Upper lobe of right lung (tissue), 1 donor: ENCODE measurements at regions not wholly inside any gene's neighbourhood (a gene's known extent, or its start where the extent isn't known, plus 50 kb on each side); places are given as distances from the start of the nearest gene placed in this dataset.

Experiments used
- ATAC-seq: fragments of 200-7000 bp; cut with Tn5 transposase; one replicate; pipeline ENCODE4 v1.9.1; 2020; ENCODE audit warnings: mild to moderate bottlenecking, moderate library complexity
- DNase-seq: peaks from one replicate; pipeline ENCODE4 v3.0.0-alpha.2; 2020
- H3K27ac ChIP-seq: fragments of 200-600 bp; one replicate; pipeline ENCODE4 v1.8.0; 2022
- H3K27me3 ChIP-seq: fragments of 200-600 bp; one replicate; pipeline ENCODE4 v1.8.0; 2022; ENCODE audit warnings: mild to moderate bottlenecking
- H3K36me3 ChIP-seq: fragments of 200-600 bp; one replicate; pipeline ENCODE4 v1.8.0; 2022
- H3K4me1 ChIP-seq: fragments of 200-600 bp; one replicate; pipeline ENCODE4 v1.8.0; 2022
- H3K4me3 ChIP-seq: fragments of 200-600 bp; one replicate; pipeline ENCODE4 v1.8.0; 2022; ENCODE audit warnings: mild to moderate bottlenecking
- H3K9me3 ChIP-seq: fragments of 200-600 bp; one replicate; pipeline ENCODE4 v1.8.0; 2022
- intact Hi-C: fragments of 100-400 bp; cut with DNase I; formaldehyde crosslinking; loops from one replicate; pipeline ENCODE4 v1.11.0; 2022
- TF ChIP-seq, protein P1 (sequence below): fragments of 200-600 bp; IDR thresholded peaks from one replicate; pipeline ENCODE4 v1.8.0; 2022; ENCODE audit warnings: antibody characterized with exemption
- donor health status: DM: no; HTN: yes; CAD: no; lungs with severe emphysema.

DNA sequence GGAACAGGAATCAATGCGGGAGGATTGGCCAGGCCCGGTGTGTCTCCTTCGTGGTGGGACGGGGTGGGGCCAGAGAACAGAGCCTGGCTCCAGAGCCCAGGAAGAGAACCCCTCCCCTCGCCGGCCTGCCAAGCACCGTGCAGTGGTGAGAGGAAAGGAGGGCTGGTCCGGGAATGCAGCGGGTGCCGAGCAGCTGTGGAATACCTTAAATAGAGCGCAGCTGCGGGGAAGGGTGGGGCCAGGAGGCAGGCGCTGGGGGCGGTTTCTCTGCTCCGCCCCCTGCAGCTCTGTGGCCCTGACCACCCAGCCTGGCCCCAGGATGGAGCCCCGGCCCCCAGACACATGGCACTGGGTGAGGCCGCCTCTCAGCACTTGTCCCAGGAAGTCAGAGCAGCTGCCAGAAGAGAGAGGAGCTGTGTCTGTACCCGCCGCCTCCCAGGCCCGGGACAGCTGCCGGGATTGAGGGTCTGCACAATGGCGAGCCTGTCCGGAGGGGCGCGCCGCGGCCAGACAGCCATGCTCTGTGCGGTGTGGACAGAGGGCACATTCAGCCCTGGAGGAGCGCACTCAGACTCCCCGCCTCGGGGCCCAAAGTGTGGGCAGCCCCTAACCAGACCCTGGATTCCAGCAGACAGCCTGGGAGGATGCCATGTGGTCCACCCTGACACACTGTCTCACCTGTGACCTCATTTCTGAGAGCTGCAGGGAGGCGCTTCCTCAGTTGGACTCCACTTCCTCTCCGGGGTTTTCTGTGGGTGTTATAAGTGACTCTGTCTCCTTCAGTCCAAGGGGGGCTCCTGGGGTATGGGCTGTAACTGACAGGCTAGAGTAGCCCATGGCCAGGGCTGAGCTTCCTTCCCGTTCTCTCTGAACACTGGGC lies 268.8 kb downstream of the SEC14L1 start:
- peak; percentile 72 for ATAC-seq
- TF ChIP-seq, protein P1, sequence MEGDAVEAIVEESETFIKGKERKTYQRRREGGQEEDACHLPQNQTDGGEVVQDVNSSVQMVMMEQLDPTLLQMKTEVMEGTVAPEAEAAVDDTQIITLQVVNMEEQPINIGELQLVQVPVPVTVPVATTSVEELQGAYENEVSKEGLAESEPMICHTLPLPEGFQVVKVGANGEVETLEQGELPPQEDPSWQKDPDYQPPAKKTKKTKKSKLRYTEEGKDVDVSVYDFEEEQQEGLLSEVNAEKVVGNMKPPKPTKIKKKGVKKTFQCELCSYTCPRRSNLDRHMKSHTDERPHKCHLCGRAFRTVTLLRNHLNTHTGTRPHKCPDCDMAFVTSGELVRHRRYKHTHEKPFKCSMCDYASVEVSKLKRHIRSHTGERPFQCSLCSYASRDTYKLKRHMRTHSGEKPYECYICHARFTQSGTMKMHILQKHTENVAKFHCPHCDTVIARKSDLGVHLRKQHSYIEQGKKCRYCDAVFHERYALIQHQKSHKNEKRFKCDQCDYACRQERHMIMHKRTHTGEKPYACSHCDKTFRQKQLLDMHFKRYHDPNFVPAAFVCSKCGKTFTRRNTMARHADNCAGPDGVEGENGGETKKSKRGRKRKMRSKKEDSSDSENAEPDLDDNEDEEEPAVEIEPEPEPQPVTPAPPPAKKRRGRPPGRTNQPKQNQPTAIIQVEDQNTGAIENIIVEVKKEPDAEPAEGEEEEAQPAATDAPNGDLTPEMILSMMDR: no peak
- no peaks in the 10 kb centered on the region for H3K9me3 ChIP-seq
- no peaks in the 10 kb centered on the region for H3K36me3 ChIP-seq
- DNase-seq: peak; percentile 82
- peaks cover 59% of the 10 kb centered on the region for H3K4me1 ChIP-seq
- H3K4me3 ChIP-seq: no peak overlapping the region
- peak overlapping the region; percentile 31 for H3K27ac ChIP-seq
- intact Hi-C loops: no loop called here
- H3K27me3 ChIP-seq: no peaks in the 10 kb centered on the region

DNA sequence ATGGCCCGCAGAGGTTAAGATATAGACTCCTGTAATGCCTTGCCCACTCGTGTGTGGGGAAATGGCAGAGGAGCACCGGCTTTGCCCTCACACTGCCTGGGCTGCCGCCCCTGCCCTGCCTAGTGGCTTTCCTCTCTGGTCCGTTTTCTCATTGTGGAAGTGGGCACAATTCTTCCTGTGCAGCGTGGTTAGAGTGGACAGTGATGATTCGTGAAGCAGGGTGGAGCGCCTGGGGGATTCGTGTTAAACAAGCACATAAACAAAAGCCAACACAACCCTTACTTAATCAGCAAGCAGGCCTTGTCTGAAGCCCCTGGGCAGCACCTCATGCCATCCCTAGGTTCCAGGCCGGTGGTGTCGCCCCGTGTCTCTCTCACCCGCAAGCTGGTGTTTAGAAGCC lies 269.7 kb downstream of the SEC14L1 start:
- intact Hi-C loops: no loop called here
- Histone ChIP-seq H3K27ac (no peak overlapping the region), H3K4me1 (peaks cover 49% of the 10 kb centered on the region), H3K4me3 (no peak overlapping the region), H3K36me3 (no peaks in the 10 kb centered on the region), H3K9me3 (no peaks in the 10 kb centered on the region), H3K27me3 (no peaks in the 10 kb centered on the region)
- no peak for DNase-seq
- ATAC-seq: no peak
- TF ChIP-seq, protein P1: no peak

DNA sequence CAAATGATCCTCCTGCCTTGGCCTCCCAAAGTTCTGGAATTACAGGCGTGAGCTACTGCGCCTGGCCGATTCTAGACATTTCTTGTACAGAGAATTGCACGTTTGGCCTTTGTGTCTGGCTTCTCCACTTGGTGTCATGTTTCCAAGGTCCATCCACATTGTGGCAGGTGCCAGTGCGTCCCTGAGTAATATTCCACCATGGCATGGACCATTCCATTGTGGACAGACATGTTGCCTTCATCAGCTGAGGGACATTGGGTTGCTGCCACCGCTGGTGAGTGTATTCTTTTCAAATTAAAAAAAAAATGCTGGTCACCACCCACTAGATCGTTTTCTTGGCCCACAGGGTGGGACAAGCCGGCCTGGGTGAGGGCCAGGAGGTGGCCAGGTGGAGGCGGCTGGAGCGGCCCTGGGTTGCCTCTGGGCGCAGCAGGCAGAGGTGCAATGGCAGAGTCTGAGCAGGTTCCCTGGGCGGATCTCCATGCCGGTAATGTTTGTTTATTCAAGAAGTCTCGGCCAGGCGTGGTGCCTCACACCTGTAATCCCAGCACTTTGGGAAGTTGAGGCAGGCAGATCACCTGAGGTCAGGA lies 274.1 kb downstream of the SEC14L1 start:
- Histone ChIP-seq H3K4me1 (peaks cover 24% of the 10 kb centered on the region), H3K27ac (no peak overlapping the region), H3K9me3 (no peaks in the 10 kb centered on the region), H3K4me3 (no peak overlapping the region), H3K27me3 (no peaks in the 10 kb centered on the region), H3K36me3 (peaks cover 4% of the 10 kb centered on the region)
- ATAC-seq: no peak
- TF ChIP-seq, protein P1: no peak
- no peak for DNase-seq
- intact Hi-C loops: no loop called here

DNA sequence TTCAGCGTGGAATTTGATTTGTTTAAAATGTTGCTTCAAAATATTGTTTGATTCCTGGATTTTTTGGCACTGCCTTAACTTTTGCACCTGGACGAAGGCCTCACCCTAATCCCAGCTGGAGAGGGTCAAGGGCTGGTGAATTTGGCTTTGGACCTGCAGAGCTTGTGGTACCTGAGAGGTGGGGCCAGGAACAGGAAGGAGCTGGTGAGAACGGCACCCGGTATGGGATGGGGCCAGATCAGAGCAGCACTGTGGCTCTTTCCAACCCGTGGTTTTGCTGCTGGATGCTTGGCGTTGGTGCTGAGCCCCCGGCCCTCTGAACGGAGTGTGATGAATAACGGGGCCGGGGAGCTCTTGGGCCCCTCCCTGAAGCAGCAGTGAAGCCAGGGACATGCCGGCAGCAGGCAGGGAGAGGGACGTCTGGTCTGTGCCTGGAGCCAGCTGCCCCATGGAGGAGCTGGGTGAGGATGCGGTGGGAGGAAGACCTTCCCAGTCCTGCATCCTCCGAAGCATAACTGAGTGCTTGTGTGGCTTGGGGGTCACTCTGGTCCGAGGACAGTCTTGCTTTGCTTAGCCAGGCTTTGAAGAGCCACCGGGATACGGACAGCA lies 275.4 kb downstream of the SEC14L1 start:
- Histone ChIP-seq H3K4me3 (no peak overlapping the region), H3K36me3 (peaks cover 4% of the 10 kb centered on the region), H3K9me3 (no peaks in the 10 kb centered on the region), H3K27me3 (no peaks in the 10 kb centered on the region), H3K27ac (no peak overlapping the region), H3K4me1 (peaks cover 31% of the 10 kb centered on the region)
- TF ChIP-seq, protein P1: no peak
- DNase-seq: no peak
- intact Hi-C loops: no loop called here
- peak; percentile 22 for ATAC-seq

DNA sequence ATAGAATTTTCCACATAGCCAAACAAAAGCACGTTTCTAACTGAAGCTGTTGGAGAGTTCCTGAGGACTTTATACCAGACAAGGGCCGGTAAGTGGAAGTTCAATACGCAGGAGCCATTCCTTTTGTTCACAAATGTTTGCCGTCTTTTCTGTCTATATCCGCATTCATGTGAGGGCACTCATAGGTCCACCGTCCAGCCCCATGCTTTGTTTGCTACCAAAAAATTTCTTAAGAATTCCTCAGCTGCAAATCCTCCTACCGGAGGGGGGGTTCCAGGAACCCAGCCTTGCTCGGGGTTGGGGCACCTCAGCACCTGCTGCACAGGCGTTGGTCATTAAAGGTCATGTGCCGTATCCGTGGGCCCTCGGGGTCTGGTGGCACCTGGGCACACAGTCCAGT lies 276.8 kb downstream of the SEC14L1 start:
- no peak for DNase-seq
- peaks cover 35% of the 10 kb centered on the region for H3K4me1 ChIP-seq

More for the DNA sequence above, 276.8 kb downstream of the SEC14L1 start:
- peak; percentile 54 for ATAC-seq
- Histone ChIP-seq H3K27me3 (no peaks in the 10 kb centered on the region), H3K27ac (peak overlapping the region; percentile 55), H3K4me3 (no peak overlapping the region), H3K36me3 (peaks cover 4% of the 10 kb centered on the region), H3K9me3 (no peaks in the 10 kb centered on the region)
- TF ChIP-seq, protein P1: no peak
- intact Hi-C loops: no loop called here
